GM12874 (cell line): ENCODE measurements at regions not wholly inside any gene's neighbourhood (a gene's known extent, or its start where the extent isn't known, plus 50 kb on each side); places are given as distances from the start of the nearest gene placed in this dataset.

Experiments
- TF ChIP-seq, protein P1 (sequence below): IDR thresholded peaks from 2 replicates; pipeline ENCODE4 v1.5.1; 2011; ENCODE audit warnings: low read depth, mild to moderate bottlenecking, control low read depth, low read length, moderate library complexity; ENCODE audit not compliant: insufficient read depth

DNA sequence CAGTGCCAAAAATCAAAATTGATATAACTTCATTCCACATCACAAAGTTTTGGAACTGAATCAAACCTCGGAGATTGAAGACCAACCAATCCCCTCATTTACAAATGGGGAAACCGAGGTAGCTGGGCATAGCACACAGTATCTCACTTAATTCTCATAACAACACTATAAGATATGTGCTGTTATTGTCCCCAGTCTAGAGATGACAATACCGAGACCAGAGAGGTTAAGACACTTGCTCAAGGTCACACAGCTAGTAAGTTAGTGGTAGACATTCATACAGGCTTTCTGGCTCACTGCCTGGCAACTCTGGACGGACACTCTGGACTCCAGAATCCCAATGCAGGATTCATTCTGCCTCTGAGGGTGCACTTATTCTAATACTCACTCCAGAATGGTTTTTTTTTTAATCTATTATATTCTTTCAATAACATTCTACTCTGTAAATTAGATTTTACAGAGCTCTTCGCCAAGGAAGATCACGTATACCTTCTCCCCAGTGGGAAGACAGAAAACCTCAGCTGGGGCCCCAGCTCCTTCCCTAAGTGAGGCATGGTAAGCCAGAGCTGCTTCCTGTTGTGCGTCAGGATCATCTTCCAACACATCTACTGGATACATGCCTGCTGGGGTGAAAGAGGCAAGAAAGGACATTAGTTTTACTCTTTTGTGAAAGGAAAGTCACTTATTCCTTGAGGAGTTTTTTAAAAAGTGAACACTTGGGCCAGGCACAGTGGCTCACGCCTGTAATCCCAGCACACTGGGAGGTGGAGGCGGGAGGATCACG is 128.4 kb upstream of the IGF1R start:
- TF ChIP-seq, protein P1, sequence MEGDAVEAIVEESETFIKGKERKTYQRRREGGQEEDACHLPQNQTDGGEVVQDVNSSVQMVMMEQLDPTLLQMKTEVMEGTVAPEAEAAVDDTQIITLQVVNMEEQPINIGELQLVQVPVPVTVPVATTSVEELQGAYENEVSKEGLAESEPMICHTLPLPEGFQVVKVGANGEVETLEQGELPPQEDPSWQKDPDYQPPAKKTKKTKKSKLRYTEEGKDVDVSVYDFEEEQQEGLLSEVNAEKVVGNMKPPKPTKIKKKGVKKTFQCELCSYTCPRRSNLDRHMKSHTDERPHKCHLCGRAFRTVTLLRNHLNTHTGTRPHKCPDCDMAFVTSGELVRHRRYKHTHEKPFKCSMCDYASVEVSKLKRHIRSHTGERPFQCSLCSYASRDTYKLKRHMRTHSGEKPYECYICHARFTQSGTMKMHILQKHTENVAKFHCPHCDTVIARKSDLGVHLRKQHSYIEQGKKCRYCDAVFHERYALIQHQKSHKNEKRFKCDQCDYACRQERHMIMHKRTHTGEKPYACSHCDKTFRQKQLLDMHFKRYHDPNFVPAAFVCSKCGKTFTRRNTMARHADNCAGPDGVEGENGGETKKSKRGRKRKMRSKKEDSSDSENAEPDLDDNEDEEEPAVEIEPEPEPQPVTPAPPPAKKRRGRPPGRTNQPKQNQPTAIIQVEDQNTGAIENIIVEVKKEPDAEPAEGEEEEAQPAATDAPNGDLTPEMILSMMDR: no peak

DNA sequence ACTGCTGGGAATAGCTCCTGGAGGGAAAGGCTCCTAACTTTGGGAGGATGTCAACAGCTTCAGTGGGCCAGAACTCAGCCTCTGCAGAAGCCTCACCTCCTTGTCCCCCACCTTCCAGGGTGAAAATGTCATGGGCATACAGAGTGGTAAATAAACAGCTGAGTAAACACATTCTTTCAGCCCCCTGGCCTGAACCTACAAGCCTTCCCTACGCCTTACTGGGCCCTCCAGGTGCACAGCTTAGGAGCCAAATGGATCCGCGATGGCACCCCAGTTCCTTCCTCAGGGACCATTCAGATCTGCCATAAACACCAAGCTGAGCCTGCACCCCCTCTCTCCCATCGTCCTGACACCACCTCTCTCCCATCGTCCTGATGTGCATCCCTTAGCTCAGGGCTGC is 126.2 kb upstream of the IGF1R start:
- TF ChIP-seq, protein P1: no peak

DNA sequence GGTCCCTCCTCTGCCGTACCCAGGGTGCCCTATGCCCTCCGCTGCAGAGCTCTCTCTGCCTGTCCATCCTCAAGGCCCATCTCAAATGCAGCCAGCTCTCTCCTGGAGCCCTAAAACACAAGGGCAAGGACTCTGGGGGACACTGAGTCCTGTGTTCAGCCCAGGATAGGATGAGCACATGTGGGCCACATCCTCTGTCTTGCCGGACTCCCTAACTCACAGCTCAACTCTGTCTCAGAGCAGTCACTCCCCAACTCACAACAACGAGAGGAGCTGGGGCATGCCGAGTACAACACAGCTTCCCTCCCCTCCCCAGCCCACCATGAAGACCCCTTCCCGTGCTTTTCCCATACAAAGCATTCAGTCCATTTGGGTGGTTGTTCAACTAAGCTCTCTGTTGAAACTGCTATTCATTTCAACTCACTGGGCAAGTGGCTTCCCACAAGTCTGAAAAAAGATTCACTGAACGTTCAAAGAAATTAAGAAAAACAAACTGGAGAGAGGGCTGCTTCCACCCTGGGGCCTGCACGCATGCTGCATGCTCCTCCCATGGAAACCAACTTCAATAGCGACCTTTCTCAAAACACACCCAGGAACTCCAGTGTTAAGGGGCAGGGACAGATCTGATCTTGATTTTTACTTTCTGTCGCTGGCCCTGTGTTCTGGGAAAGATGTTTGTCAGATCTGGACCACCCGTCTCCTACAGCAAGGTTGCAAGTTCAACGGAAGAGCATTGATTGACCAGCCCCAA is 124.3 kb upstream of the IGF1R start:
- TF ChIP-seq, protein P1: no peak

DNA sequence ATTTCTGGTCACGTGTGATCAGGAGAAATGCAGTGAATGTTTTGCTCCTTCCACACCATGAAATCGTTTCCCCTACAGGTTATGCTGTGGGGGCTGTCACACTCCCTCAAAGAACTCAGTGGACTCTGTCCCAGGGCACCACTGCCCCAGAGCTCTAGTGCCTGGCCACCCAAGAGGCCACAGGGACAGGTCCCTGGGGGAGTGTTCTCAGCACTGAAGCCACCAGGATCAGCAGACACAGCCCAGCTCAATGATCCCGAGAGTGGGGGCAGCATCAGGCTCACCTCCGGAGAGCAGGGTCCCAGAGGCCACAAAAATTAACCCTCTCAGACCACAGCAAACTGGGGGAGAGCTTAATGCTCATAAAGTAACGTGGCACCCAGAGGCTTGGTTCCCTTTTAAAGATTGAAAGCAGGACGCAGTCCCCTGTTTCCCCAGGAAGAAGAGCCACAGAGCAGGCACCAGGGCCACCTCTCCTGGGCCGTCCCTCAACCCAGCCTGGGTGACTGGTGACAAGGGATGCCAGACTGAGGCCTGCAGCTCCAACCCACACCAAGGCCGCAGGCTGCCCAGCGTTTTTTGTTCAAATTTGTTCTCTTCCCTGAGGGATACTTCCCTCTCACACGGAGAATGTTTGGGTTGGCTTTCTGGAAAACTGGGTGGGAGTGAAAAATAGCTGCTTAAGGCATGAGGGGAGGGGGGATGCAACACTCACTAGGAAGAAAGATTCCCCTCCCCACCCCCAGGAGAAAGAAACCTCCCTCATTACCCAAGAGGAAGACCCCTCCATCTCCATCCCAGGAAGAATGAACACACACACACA is 123.3 kb upstream of the IGF1R start:
- TF ChIP-seq, protein P1: no peak

DNA sequence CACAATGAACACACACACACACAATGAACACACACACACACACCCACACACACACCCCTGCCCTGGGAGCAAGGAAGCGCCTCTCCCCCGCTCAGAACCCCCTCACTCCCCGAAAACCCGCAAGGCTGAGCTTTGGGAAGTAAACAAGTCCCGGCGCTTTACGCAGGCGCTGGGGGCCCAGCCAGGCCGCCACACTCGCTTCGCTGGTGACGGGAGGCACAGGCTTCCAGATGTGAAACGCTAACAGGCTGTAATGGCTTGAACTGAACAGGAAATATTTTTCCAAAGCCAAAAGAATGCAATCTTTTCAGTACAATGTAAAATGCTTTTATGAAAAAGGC is 122.7 kb upstream of the IGF1R start:
- TF ChIP-seq, protein P1: no peak

DNA sequence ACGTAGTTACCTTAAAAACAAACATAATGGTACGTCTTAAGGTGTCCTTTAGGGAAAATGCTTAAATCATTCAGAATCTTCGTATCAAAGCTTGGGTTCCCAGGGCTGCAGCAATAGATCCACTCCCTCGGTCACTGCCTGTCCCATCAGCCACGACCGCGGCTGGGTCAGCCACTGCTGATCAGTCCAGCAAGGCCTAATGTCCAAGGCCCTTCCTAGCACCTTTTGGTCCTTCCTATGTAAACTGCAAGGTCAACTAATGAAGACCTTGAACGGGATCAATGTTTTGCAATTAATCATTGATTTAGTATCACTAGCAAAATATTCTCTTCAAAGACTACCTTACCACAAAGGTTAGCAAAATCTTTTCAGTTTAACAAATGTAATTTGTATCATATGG is 122.2 kb upstream of the IGF1R start:
- TF ChIP-seq, protein P1: no peak

DNA sequence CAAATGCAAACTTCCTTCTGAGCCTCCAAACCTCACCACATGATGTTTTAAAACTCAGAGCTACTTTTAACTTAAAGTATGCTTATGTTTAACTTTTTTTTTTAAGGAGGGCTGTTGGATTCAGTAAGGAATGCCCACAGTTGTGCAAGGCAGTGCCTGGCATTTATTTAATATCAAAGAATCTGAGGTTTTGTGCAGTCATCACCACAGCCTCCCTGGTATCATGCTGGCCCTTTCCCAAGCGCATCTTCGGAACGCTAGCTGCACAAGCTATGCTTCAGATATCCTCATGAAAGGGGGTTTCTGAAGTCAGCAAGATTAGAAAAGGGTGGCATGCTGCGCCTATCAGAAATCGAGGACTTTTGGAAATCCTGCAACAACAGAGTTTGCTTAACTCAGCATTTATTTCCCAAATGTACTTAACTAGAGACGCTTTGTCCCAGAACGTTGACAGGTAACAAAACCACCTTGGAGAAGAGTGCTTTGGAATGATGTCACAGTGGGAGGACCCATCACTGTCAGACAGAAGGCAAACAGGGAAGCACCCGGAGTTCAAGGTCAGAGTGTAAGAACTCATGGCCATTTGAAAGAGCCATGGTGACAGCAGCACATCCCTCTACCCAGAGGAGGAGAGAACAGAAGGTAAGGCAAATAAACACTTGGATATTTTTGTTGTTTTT is 120.2 kb upstream of the IGF1R start:
- TF ChIP-seq, protein P1: no peak
